ENCODE measurements at regions not wholly inside any gene's neighbourhood (a gene's known extent, or its start where the extent isn't known, plus 50 kb on each side); places are given as distances from the start of the nearest gene placed in this dataset.

GRCh38 chr9:673966-674526, 167.5 kb upstream of the DMRT1 start:
- WGBS (ENCODE audit: low lambda C conversion rate) = 0% methylated on average over 3 of the region's 3 CpGs
- no TSS peak for BruUV-seq (replicated peaks)
- POLR2A ChIA-PET = interaction anchor here (0.7 to 3.9 kb wide), 8 partner anchors 11 to 82 kb away, joined by 3 to 64 read pairs (median 4); no protein-coding TSS in a partner anchor
- Histone ChIP-seq H3K4me1 (ENCODE audit: insufficient read depth, low read length) (peaks cover 89% of the 10 kb centered on the region), H3K4me3 (replicated peaks in 1 of 3; ENCODE audit: insufficient read depth in 1 of 3, low read depth in 2 of 3, low read length in 3 of 3) (no peak overlapping the region; a peak in 1 of 6 replicates), H3K9ac (ENCODE audit: insufficient read depth, low read depth, low read length) (peak overlapping the region; percentile 54), H2AFZ (ENCODE audit: low read length) (no peak overlapping the region), H3K79me2 (ENCODE audit: insufficient read depth, low read length) (peaks cover 4% of the 10 kb centered on the region), H3K36me3 (replicated peaks in 1 of 2; ENCODE audit: control insufficient read depth in 1 of 2, insufficient read depth in 2 of 2, low read length in 2 of 2) (no peaks in the 10 kb centered on the region), H3K27me3 (ENCODE audit: control insufficient read depth in 1 of 2, insufficient read depth in 2 of 2, low read length in 2 of 2) (no peaks in the 10 kb centered on the region), H3K27ac (ENCODE audit: extremely low read length, insufficient read depth, low read length) (peak overlapping the region; percentile 88), H3K4me2 (ENCODE audit: low read depth, low read length) (peak overlapping the region; percentile 60), H3K9me3 (ENCODE audit: low read length) (peaks cover 7% of the 10 kb centered on the region), H4K20me1 (ENCODE audit: insufficient read depth, low read length) (no peaks in the 10 kb centered on the region)
- in situ Hi-C loops (cut with HindIII; ENCODE audit: extremely low pct_ligation_motif_present, low pct_unique_long_range_greater_than_20kb) = no loop called here
- peak; percentile 72 for FAIRE-seq
- intact Hi-C loops (cut with micrococcal nuclease; ENCODE audit: unreplicated experiment) = loop anchor here (1.0 to 5.0 kb wide), 3 partner anchors 8 to 47 kb away; no protein-coding TSS in a partner anchor
- peak; percentile 88 for DNase-seq (ENCODE audit: low spot score)
- CTCF ChIA-PET (ENCODE audit: low intra/inter-chr PET ratio, low total read pairs) = no interaction called here
- peak; percentile 85 for ATAC-seq
- peak; percentile 47; the same call in 1 of the 2 replicates for TF ChIP-seq SALL1 (CRISPR knock-in tag; IDR thresholded peaks at IDR 0.05)
- TF ChIP-seq HDAC1 (CRISPR knock-in tag; IDR thresholded peaks at IDR 0.05) = peak; percentile 58; the same call in 1 of the 2 replicates
- peak; percentile 92 for TF ChIP-seq ZNF362 (CRISPR knock-in tag; IDR thresholded peaks at IDR 0.05; ENCODE audit: borderline replicate concordance)
- TF ChIP-seq SKI (IDR thresholded peaks at IDR 0.05; ENCODE audit: partially characterized antibody) = peak; percentile 75
- no peak for TF ChIP-seq RAD51 (IDR thresholded peaks at IDR 0.05; ENCODE audit: borderline replicate concordance)
- TF ChIP-seq GATA4 (IDR thresholded peaks at IDR 0.05; ENCODE audit: borderline replicate concordance, low read depth) = 0 out of 2 replicates have a peak, but pooled peaks have one; percentile 2
- TF ChIP-seq ZC3H4 (CRISPR knock-in tag; IDR thresholded peaks at IDR 0.05; ENCODE audit: borderline replicate concordance) = no peak
- TF ChIP-seq TBX2 (CRISPR knock-in tag; IDR thresholded peaks at IDR 0.05; ENCODE audit: borderline replicate concordance) = peak; percentile 84
- peak; percentile 34; the same call in 1 of the 2 replicates for TF ChIP-seq ZSCAN9 (CRISPR knock-in tag; IDR thresholded peaks at IDR 0.05; ENCODE audit: borderline replicate concordance)
- peak; percentile 31; the same call in 1 of the 2 replicates for TF ChIP-seq HMGXB3 (CRISPR knock-in tag; IDR thresholded peaks at IDR 0.05; ENCODE audit: borderline replicate concordance)
- 0 out of 2 replicates have a peak, but pooled peaks have one; percentile 4 for TF ChIP-seq PATZ1 (CRISPR knock-in tag; IDR thresholded peaks at IDR 0.05)
- TF ChIP-seq ETV5 (CRISPR knock-in tag; IDR thresholded peaks at IDR 0.05; ENCODE audit: borderline replicate concordance) = 0 out of 2 replicates have a peak, but pooled peaks have one; percentile 7
- TF ChIP-seq ISL2 (CRISPR knock-in tag; IDR thresholded peaks at IDR 0.05) = peak; percentile 85
- 0 out of 2 replicates have a peak, but pooled peaks have one; percentile 9 for TF ChIP-seq KDM5A (IDR thresholded peaks at IDR 0.05; ENCODE audit: borderline replicate concordance, low read length)
- TF ChIP-seq NR2C2 (CRISPR knock-in tag; IDR thresholded peaks at IDR 0.05; ENCODE audit: borderline replicate concordance) = no peak

Measured in HepG2 (cell line).